ENCODE measurements at regions not wholly inside any gene's neighbourhood (a gene's known extent, or its start where the extent isn't known, plus 50 kb on each side); places are given as distances from the start of the nearest gene placed in this dataset.
"Not testable (repeated sequence)": the region's sequence is repeated elsewhere in the genome, so short reads cannot be mapped to it uniquely, and the experiment has no call there.

- no peak for DNase-seq (ENCODE audit: low read depth)
Observed at GRCh38 chr5:36423578-36424307, 122.0 kb upstream of the RANBP3L start.

- DNase-seq (ENCODE audit: low read depth): not testable (repeated sequence)
Observed at GRCh38 chr5:36426070-36426469, 124.4 kb upstream of the RANBP3L start.

- no peak for DNase-seq (ENCODE audit: low read depth)
Observed at GRCh38 chr5:36435516-36435915, 133.8 kb upstream of the RANBP3L start.

GRCh38 chr5:36436306-36436705 is 134.6 kb upstream of the RANBP3L start:
- DNase-seq (ENCODE audit: low read depth): no peak

- DNase-seq (ENCODE audit: low read depth): no peak
Observed at GRCh38 chr5:36438765-36439561, 137.3 kb upstream of the RANBP3L start.

- DNase-seq (ENCODE audit: low read depth): no peak
Observed at GRCh38 chr5:36440300-36440699, 138.6 kb upstream of the RANBP3L start.

GRCh38 chr5:36441280-36441679 is 139.6 kb upstream of the RANBP3L start:
- no peak for DNase-seq (ENCODE audit: low read depth)

- no peak for DNase-seq (ENCODE audit: low read depth)
Observed at GRCh38 chr5:36442352-36442751, 140.7 kb upstream of the RANBP3L start.

GRCh38 chr5:36442796-36443195 is 141.1 kb upstream of the RANBP3L start:
- no peak for DNase-seq (ENCODE audit: low read depth)

GRCh38 chr5:36443941-36444340 is 142.2 kb upstream of the RANBP3L start:
- DNase-seq (ENCODE audit: low read depth): no peak

GRCh38 chr5:36444582-36445418 is 143.1 kb upstream of the RANBP3L start:
- DNase-seq (ENCODE audit: low read depth): peak; percentile 38

- DNase-seq (ENCODE audit: low read depth): no peak
Observed at GRCh38 chr5:36447776-36448175, 146.1 kb upstream of the RANBP3L start.

- DNase-seq (ENCODE audit: low read depth): no peak
Observed at GRCh38 chr5:36450229-36451014, 148.7 kb upstream of the RANBP3L start.

- DNase-seq (ENCODE audit: low read depth): no peak
Observed at GRCh38 chr5:36452424-36453006, 150.8 kb upstream of the RANBP3L start.

- peak; percentile 78 for DNase-seq (ENCODE audit: low read depth)
Observed at GRCh38 chr5:36457511-36458270, 148.7 kb upstream of the SLC1A3 start.

- DNase-seq (ENCODE audit: low read depth): no peak
Observed at GRCh38 chr5:36458746-36459145, 147.7 kb upstream of the SLC1A3 start.

- DNase-seq (ENCODE audit: low read depth): no peak
Observed at GRCh38 chr5:36459176-36460135, 146.9 kb upstream of the SLC1A3 start.

GRCh38 chr5:36462295-36463021 is 143.9 kb upstream of the SLC1A3 start:
- peak; percentile 68 for DNase-seq (ENCODE audit: low read depth)

Measured in myocyte (in vitro differentiated cells).